Epithelial cell of proximal tubule (primary cell): ENCODE measurements at regions not wholly inside any gene's neighbourhood (a gene's known extent, or its start where the extent isn't known, plus 50 kb on each side); places are given as distances from the start of the nearest gene placed in this dataset.

Source experiments
- DNase-seq: peaks from one replicate; pipeline ENCODE4 v3.0.0-alpha.2; 2011; ENCODE audit warnings: low read depth
- H3K4me3 ChIP-seq: 2 replicates; pipeline ENCODE4 v1.5.1; 2011; ENCODE audit warnings: low read depth, mild to moderate bottlenecking, low read length
- CTCF ChIP-seq: conservative IDR thresholded peaks from 2 replicates; pipeline ENCODE4 v1.5.1; 2012; ENCODE audit warnings: low read depth, mild to moderate bottlenecking, low read length

DNA sequence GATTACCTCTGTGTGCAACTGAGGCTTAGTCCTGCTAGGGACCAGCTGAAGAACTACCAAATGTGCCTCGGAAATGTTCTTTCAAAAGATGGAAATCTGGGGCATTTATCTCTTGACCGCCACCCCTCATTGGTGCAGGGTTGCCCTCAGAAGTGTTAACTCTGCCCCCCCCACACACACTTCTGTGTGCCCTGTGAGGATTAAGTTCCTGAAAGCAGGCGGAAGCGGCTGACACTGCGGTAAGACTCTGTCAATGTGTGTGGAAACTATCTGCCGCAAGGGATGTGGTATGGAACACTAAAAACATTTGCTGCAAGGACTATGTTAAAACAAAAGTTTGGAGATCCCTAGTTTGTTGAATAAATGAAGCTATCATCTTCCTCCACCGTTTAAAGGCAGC is 106.9 kb upstream of the NDP start:
- no peak overlapping the region for H3K4me3 ChIP-seq
- no peak for TF ChIP-seq CTCF

GRCh38 chrX:44072631-44073030 is 99.4 kb upstream of the NDP start:
- H3K4me3 ChIP-seq: no peak overlapping the region
- no peak for DNase-seq
- no peak for TF ChIP-seq CTCF

More for the DNA sequence above, 106.9 kb upstream of the NDP start:
- DNase-seq: no peak

- H3K4me3 ChIP-seq: no peak overlapping the region
- no peak for DNase-seq
- no peak for TF ChIP-seq CTCF
These were observed 98.8 kb upstream of the NDP start for GRCh38 chrX:44071847-44072551.

DNA sequence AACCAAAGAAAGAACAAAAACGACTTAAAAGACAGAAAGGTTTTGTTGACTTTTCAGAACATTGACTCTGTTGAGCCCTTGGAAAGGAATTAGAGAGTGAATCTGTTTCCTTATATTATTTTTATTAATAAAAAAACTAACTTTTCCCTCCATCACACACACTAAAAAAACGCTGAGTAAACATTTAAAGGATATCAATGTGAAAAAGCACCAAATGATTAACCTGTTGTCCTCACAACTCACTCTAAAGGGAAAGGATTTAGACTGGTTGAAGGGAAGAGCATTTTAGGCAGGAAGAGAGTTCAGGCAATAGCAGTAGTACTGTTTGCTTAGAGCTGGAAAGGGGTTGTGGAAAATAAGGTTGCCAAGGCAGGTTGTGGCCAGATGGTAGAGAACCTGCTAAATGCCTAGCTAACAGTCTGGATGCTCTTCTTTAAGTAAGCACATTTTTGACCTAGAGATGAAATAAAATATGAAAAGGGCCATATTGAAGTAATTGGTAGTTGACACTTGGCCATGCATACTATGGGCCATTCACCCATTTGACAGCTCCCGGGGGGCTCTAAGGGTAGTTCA is 98.0 kb upstream of the NDP start:
- H3K4me3 ChIP-seq: no peak overlapping the region
- DNase-seq: no peak
- no peak for TF ChIP-seq CTCF

DNA sequence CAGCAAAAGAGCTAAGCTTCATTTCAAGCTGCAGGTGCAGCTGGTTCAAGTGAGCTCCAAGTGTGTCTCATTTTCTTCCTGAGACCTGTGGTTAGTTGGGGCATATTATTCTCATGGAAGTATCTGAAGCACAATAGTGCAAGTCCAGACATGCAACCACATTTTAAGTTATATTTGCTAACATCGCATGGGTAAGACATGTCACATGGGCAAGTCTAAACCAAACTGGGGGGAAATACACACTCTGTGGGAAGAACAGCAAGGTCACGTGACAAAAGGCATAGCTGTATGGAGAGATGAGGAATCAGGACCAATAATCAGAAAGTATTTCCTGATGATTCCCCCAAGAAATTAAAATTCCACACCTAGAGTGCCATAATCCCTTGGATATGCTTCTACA is 94.9 kb upstream of the NDP start:
- H3K4me3 ChIP-seq: no peak overlapping the region
- TF ChIP-seq CTCF: no peak
- DNase-seq: no peak

- DNase-seq: no peak
- no peak for TF ChIP-seq CTCF
- H3K4me3 ChIP-seq: no peak overlapping the region
These were observed 90.4 kb upstream of the NDP start for GRCh38 chrX:44063606-44064005.

- no peak overlapping the region for H3K4me3 ChIP-seq
- no peak for TF ChIP-seq CTCF
- DNase-seq: no peak
These were observed 89.7 kb upstream of the NDP start for GRCh38 chrX:44062840-44063239.
